Colonic mucosa (tissue), 4 donors: ENCODE measurements at regions not wholly inside any gene's neighbourhood (a gene's known extent, or its start where the extent isn't known, plus 50 kb on each side); places are given as distances from the start of the nearest gene placed in this dataset.
"Not testable (repeated sequence)": the region's sequence is repeated elsewhere in the genome, so short reads cannot be mapped to it uniquely, and the experiment has no call there.

Experiments used
- DNase-seq: peaks from one replicate; pipeline ENCODE4 v3.0.0-alpha.2; 2020
- H3K27ac ChIP-seq: fragments of 200-600 bp; one replicate; pipeline ENCODE4 v1.8.0; 2021
- H3K27me3 ChIP-seq: fragments of 200-600 bp; one replicate; pipeline ENCODE4 v1.8.0; 2021
- H3K36me3 ChIP-seq: fragments of 200-600 bp; one replicate; pipeline ENCODE4 v1.8.0; 2021
- H3K4me1 ChIP-seq: fragments of 200-600 bp; one replicate; pipeline ENCODE4 v1.8.0; 2021; ENCODE audit warnings: mild to moderate bottlenecking
- H3K4me3 ChIP-seq: fragments of 200-600 bp; one replicate; pipeline ENCODE4 v1.8.0; 2021
- H3K9ac ChIP-seq, 2 donors: one replicate each; pipeline ENCODE4 v1.7.0; 2013; ENCODE audit warnings: control low read depth in 2 of 2, low read depth in 2 of 2, low read length in 2 of 2
- H3K9me3 ChIP-seq: fragments of 200-600 bp; one replicate; pipeline ENCODE4 v1.8.0; 2021
- CTCF ChIP-seq: fragments of 200-600 bp; IDR thresholded peaks from one replicate; pipeline ENCODE4 v1.8.0; 2022; ENCODE audit warnings: antibody characterized with exemption, mild to moderate bottlenecking
- intact Hi-C: fragments of 100-400 bp; cut with DNase I; formaldehyde crosslinking; loops from one replicate; pipeline ENCODE4 v1.14.1; 2022
- donor health status: healthy.
- donor health status: DM: no; HTN: no; CAD: no.
- donor health status: DM: no; HTN: no; CAD: no.

DNA sequence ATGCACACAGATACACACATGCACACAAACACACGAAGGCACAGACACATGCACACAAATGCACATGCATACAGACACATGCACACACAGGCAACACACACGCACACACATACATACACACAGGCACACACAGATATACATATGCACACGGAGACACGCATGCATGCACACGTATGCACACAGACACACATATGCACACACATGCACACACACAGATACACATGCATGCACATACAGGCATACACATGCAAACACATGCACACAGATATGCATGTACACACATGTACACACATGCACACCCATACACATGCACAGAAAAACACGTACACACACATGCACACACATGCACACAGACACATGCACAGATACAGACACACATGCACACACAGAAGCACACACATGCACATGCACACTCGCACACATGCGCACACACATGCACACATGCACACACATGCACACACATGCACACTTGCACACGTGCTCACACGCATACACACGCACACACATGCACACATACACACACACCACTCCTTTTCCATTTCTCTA, 70.8 kb upstream of the ALDH3B2 start:
- intact Hi-C loops, result no loop called here
- TF ChIP-seq CTCF, result no peak
- H3K4me3 ChIP-seq, result no peak overlapping the region
- no peaks in the 10 kb centered on the region for H3K36me3 ChIP-seq
- H3K27me3 ChIP-seq, result no peaks in the 10 kb centered on the region
- H3K27ac ChIP-seq, result no peak overlapping the region
- no peaks in the 10 kb centered on the region for H3K9me3 ChIP-seq
- no peak for DNase-seq
- H3K4me1 ChIP-seq, result no peaks in the 10 kb centered on the region
- H3K9ac ChIP-seq, result no peak overlapping the region

GRCh38 chr11:67744231-67744630, 69.8 kb upstream of the ALDH3B2 start:
- H3K27ac ChIP-seq, DNase-seq, intact Hi-C loops, H3K4me1 ChIP-seq, H3K9ac ChIP-seq, H3K9me3 ChIP-seq, H3K36me3 ChIP-seq, H3K27me3 ChIP-seq, H3K4me3 ChIP-seq: not testable (repeated sequence)

DNA sequence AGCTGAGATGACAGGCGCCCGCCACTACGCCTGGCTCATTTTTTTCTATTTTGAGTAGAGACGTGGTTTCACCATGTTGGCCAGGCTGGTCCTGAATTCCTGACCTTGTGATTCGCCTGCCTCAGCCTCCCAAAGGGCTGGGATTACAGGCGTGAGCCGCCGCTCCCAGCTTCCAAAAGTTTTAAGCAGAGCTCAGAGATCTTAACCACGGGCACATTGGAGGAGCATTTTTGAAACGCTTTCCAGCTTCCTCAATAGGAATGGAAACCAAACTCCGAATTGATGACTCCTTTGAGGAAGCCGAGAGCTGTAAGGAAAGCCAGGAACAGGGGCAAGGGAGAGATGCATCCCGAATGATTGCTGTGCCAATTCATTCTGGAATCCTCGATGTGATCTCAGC, 63.8 kb upstream of the ALDH3B2 start:
- H3K9me3 ChIP-seq, H3K9ac ChIP-seq, intact Hi-C loops, H3K27me3 ChIP-seq, DNase-seq, H3K4me1 ChIP-seq, H3K27ac ChIP-seq, H3K36me3 ChIP-seq, H3K4me3 ChIP-seq: not testable (repeated sequence)

- H3K27ac ChIP-seq, H3K36me3 ChIP-seq, H3K27me3 ChIP-seq, intact Hi-C loops, DNase-seq, H3K4me1 ChIP-seq, H3K9ac ChIP-seq, H3K4me3 ChIP-seq, H3K9me3 ChIP-seq: not testable (repeated sequence)
Observed at GRCh38 chr11:67737562-67738080, 63.2 kb upstream of the ALDH3B2 start.

DNA sequence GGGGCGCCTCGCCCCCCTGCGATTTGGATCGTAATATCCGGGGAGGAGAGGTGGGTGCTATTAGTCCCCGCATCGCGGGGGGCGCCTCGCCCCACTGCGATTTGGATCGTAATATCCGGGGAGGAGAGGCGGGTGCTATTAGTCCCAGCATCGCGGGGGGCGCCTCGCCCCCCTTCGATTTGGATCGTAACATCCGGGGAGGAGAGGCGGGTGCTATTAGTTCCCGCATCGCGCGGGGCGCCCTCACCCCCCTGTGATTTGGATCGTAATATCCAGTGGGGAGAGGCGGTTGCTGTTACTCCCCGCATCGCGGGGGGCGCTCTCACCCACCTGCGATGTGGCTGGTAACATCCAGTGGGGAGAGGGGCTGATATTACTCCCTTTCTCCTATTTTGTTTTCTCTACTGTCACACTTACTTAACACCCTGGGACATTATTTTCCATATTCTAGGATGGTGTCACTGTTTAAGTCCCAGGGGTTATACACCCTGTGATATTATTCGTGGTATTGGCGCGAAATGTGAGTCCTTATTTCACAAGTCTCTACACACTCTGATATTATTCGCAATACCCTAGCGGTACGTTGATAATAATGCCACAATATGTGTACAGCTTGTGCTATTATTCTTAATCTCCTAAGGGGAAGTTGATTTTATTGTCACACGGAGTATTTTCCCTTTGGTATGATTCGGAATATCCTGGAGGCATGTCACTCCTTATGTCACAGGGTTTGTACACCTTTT, 57.8 kb upstream of the ALDH3B2 start:
- intact Hi-C loops, result no loop called here
- DNase-seq, result no peak
- Histone ChIP-seq H3K4me3 (no peak overlapping the region), H3K4me1 (no peaks in the 10 kb centered on the region), H3K36me3 (no peaks in the 10 kb centered on the region), H3K9me3 (no peaks in the 10 kb centered on the region), H3K27ac (no peak overlapping the region), H3K9ac (no peak overlapping the region), H3K27me3 (no peaks in the 10 kb centered on the region)
- TF ChIP-seq CTCF, result no peak

DNA sequence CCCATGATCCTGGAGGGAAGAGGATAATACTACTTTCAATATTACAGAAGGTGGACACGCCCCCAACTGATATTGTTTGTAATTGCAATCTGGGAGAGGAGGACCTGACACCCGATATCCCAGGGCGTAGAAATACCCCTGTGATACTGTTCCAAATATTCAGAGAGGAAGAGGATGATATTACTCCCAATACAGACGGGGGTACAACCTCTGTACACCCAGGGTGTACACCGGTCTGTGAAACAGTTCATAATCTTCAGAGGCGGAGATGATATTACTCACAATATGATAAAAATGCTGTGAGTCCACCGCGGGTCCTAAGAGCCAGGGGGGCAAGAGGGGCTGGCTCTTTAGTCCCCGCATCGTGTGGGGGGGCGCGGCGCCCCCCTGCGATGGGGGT, 57.2 kb upstream of the ALDH3B2 start:
- no peak for DNase-seq
- Histone ChIP-seq H3K4me3 (no peak overlapping the region), H3K27me3 (no peaks in the 10 kb centered on the region), H3K27ac (no peak overlapping the region), H3K9ac (no peak overlapping the region), H3K4me1 (no peaks in the 10 kb centered on the region), H3K36me3 (no peaks in the 10 kb centered on the region), H3K9me3 (no peaks in the 10 kb centered on the region)
- intact Hi-C loops, result no loop called here
- no peak for TF ChIP-seq CTCF

- not testable (repeated sequence) for H3K4me1 ChIP-seq, H3K27ac ChIP-seq, H3K9ac ChIP-seq, H3K9me3 ChIP-seq, H3K27me3 ChIP-seq, DNase-seq, H3K4me3 ChIP-seq, H3K36me3 ChIP-seq
- intact Hi-C loops, result loop anchor here (10.0 kb wide), 1 partner anchor 53 kb away; the partner anchor contains the start of gene ALDH3B2
Observed at GRCh38 chr11:67728163-67728571, 53.7 kb upstream of the ALDH3B2 start.

GRCh38 chr11:67727066-67728040, 52.9 kb upstream of the ALDH3B2 start:
- DNase-seq, H3K4me3 ChIP-seq, H3K27ac ChIP-seq, H3K9ac ChIP-seq, H3K27me3 ChIP-seq, H3K4me1 ChIP-seq, H3K9me3 ChIP-seq, H3K36me3 ChIP-seq: not testable (repeated sequence)
- intact Hi-C loops, result loop anchor here (10.0 kb wide), 1 partner anchor 53 kb away; the partner anchor contains the start of gene ALDH3B2
